ENCODE measurements at regions not wholly inside any gene's neighbourhood (a gene's known extent, or its start where the extent isn't known, plus 50 kb on each side); places are given as distances from the start of the nearest gene placed in this dataset.

DNA sequence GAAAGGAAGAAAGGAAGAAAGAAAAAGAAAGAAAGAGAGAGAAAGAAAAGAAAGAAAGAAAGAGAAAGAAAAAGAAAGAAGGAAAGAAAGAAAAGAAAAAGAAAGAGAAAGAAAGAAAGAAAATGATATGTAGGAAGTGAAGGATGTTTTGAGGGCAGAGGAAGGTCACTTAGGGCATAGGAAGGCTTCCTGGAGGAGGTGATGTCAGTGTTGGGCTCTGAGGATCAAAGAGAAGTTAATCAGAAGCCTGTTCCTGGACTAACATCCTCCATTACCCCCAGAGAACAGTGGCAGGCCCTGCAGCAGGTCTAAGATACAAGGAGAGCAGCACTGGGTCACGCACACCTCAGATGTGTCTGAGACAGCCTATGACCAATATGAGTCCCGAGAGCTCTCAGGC, 54.7 kb upstream of the CALN1 start:
- Histone ChIP-seq H3K27ac (no peak overlapping the region), H3K9me3 (no peaks in the 10 kb centered on the region), H3K27me3 (no peaks in the 10 kb centered on the region), H3K4me3 (no peak overlapping the region), H3K4me1 (no peaks in the 10 kb centered on the region), H3K36me3 (no peaks in the 10 kb centered on the region)
- intact Hi-C loops (cut with DNase I; ENCODE audit: low total_unique reads), result no loop called here
- TF ChIP-seq POLR2A (IDR thresholded peaks at IDR 0.05), result no peak
- TF ChIP-seq, protein P1, sequence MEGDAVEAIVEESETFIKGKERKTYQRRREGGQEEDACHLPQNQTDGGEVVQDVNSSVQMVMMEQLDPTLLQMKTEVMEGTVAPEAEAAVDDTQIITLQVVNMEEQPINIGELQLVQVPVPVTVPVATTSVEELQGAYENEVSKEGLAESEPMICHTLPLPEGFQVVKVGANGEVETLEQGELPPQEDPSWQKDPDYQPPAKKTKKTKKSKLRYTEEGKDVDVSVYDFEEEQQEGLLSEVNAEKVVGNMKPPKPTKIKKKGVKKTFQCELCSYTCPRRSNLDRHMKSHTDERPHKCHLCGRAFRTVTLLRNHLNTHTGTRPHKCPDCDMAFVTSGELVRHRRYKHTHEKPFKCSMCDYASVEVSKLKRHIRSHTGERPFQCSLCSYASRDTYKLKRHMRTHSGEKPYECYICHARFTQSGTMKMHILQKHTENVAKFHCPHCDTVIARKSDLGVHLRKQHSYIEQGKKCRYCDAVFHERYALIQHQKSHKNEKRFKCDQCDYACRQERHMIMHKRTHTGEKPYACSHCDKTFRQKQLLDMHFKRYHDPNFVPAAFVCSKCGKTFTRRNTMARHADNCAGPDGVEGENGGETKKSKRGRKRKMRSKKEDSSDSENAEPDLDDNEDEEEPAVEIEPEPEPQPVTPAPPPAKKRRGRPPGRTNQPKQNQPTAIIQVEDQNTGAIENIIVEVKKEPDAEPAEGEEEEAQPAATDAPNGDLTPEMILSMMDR (IDR thresholded peaks at IDR 0.05), result no peak
- DNase-seq, result no peak

DNA sequence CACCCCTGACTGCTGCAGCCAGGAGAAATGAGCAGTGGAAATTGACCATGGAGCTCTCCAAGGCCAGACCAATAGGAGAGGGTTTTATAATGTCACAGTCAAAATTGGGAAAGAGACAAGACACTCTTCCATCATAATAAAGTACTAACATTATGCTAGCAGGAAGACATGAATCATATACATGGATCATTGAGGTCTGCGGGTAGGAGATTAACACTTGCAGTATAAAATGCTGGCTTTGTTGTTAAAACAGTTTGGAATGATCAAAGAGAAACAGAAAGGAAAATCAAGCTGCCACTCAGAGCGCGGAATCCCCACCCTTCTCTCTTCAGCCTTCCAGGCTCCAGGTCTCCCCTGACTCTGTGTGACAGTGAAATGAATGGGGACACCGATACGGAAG, 53.4 kb upstream of the CALN1 start:
- no peaks in the 10 kb centered on the region for H3K36me3 ChIP-seq
- DNase-seq, result no peak
- H3K9me3 ChIP-seq, result no peaks in the 10 kb centered on the region
- H3K4me1 ChIP-seq, result no peaks in the 10 kb centered on the region
- TF ChIP-seq, protein P1 (IDR thresholded peaks at IDR 0.05), result no peak
- no peak for TF ChIP-seq POLR2A (IDR thresholded peaks at IDR 0.05)
- no peak overlapping the region for H3K27ac ChIP-seq
- no peak overlapping the region for H3K4me3 ChIP-seq
- H3K27me3 ChIP-seq, result no peaks in the 10 kb centered on the region
- intact Hi-C loops (cut with DNase I; ENCODE audit: low total_unique reads), result no loop called here

DNA sequence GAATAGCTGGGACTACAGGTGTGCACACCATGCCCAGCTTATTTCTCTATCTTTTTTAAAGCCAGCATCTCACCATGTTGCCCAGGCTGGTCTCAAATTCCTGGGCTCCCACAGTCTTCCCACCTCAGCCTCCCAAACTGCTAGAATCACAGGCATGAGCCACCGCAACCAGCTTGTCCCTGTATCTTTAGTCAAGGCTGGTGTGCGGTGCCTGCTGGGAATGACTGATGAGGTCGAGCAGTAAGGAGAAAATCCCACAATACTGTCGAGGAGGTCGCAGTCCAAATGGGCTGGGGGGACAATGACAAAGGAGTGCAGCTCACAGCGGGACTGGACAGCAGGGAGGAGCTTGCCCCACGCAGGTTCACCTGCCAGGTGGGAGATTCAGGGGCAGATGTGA, 50.2 kb upstream of the CALN1 start:
- no peaks in the 10 kb centered on the region for H3K4me1 ChIP-seq
- no peaks in the 10 kb centered on the region for H3K27me3 ChIP-seq
- intact Hi-C loops (cut with DNase I; ENCODE audit: low total_unique reads), result no loop called here
- H3K27ac ChIP-seq, result no peak overlapping the region
- no peak for TF ChIP-seq POLR2A (IDR thresholded peaks at IDR 0.05)
- TF ChIP-seq, protein P1 (IDR thresholded peaks at IDR 0.05), result no peak
- H3K36me3 ChIP-seq, result no peaks in the 10 kb centered on the region
- DNase-seq, result no peak
- H3K9me3 ChIP-seq, result no peaks in the 10 kb centered on the region
- H3K4me3 ChIP-seq, result no peak overlapping the region
